Caco-2 (cell line): ENCODE measurements at regions not wholly inside any gene's neighbourhood (a gene's known extent, or its start where the extent isn't known, plus 50 kb on each side); places are given as distances from the start of the nearest gene placed in this dataset.

Experiments
- BruUV-seq: library from RNA; stranded (reverse); fragments of 400-500 nt; replicated peaks from 2 replicates; lab custom pipeline; 2021; lab: Mats Ljungman, UMichigan
- CTCF ChIA-PET: fragments of 300-600 bp; sonication (Branson Sonifier 250); formaldehyde crosslinking; loops from one replicate; lab custom pipeline; 2022; ENCODE audit warnings: antibody characterized with exemption; lab: Charles Lee
- POLR2A ChIA-PET: fragments of 300-600 bp; sonication (Branson Sonifier 250); formaldehyde crosslinking; loops from one replicate; lab custom pipeline; 2022; ENCODE audit warnings: antibody characterized with exemption; lab: Charles Lee
- DNase-seq, 2 experiments: peaks; one replicate each; pipeline versions ENCODE4 v3.0.0 to v3.0.0-alpha.2; 2020 to 2022
- H3K27me3 ChIP-seq: replicated peaks from 2 replicates; pipeline ENCODE4 v1.6.0; 2011; ENCODE audit warnings: low read length; ENCODE audit not compliant: control insufficient read depth, insufficient read depth
- H3K36me3 ChIP-seq: 2 replicates; pipeline ENCODE4 v1.5.1; 2011; ENCODE audit warnings: low read length; ENCODE audit not compliant: control insufficient read depth, insufficient read depth
- H3K4me1 ChIP-seq: fragments of 250-450 bp; sonication (Bioruptor Pico); 2 replicates; pipeline ENCODE4 v1.5.1; 2020; ENCODE audit warnings: mild to moderate bottlenecking
- H3K4me3 ChIP-seq: 2 replicates; pipeline ENCODE4 v1.5.1; 2011; ENCODE audit warnings: low read depth, mild to moderate bottlenecking, control low read depth, low read length
- H3K9me3 ChIP-seq: fragments of 250-450 bp; sonication (Bioruptor Pico); 2 replicates; pipeline ENCODE4 v1.5.1; 2020; ENCODE audit warnings: mild to moderate bottlenecking, moderate library complexity
- H3K27ac Mint-ChIP-seq: one replicate; pipeline ENCODE4 v1.8.0; 2022; ENCODE audit warnings: mixed read lengths; ENCODE audit not compliant: unreplicated experiment
- H3K27me3 Mint-ChIP-seq: one replicate; pipeline ENCODE4 v1.8.0; 2022; ENCODE audit warnings: mixed read lengths; ENCODE audit not compliant: insufficient read depth, unreplicated experiment
- H3K36me3 Mint-ChIP-seq: one replicate; pipeline ENCODE4 v1.8.0; 2022; ENCODE audit warnings: mild to moderate bottlenecking, mixed read lengths; ENCODE audit not compliant: insufficient read depth, unreplicated experiment
- H3K4me1 Mint-ChIP-seq: one replicate; pipeline ENCODE4 v1.8.0; 2022; ENCODE audit warnings: low read depth, mixed read lengths; ENCODE audit not compliant: unreplicated experiment
- H3K4me3 Mint-ChIP-seq: one replicate; pipeline ENCODE4 v1.8.0; 2022; ENCODE audit warnings: mild to moderate bottlenecking, moderate library complexity, mixed read lengths; ENCODE audit not compliant: unreplicated experiment
- H3K9me3 Mint-ChIP-seq: one replicate; pipeline ENCODE4 v1.8.0; 2022; ENCODE audit warnings: mixed read lengths; ENCODE audit not compliant: unreplicated experiment
- intact Hi-C: fragments of 100-400 bp; cut with micrococcal nuclease; formaldehyde crosslinking; loops from one replicate; pipeline ENCODE4 v1.10.0; 2022; ENCODE audit not compliant: unreplicated experiment
- TF ChIP-seq, protein P1 (sequence below), 2 experiments: fragments of 200-600 bp in 1 of 2; IDR thresholded peaks; 1 replicate in 1 of 2; 2 replicates in 1 of 2; pipeline versions ENCODE4 v1.5.1 to v1.8.0; 2011 to 2022; ENCODE audit warnings: antibody characterized with exemption in 1 of 2, control low read depth in 1 of 2, inconsistent platforms in 1 of 2, low read depth in 1 of 2, low read length in 1 of 2, mild to moderate bottlenecking in 1 of 2, moderate library complexity in 1 of 2; ENCODE audit not compliant: insufficient read depth in 1 of 2, severe bottlenecking in 1 of 2, unreplicated experiment in 1 of 2

DNA sequence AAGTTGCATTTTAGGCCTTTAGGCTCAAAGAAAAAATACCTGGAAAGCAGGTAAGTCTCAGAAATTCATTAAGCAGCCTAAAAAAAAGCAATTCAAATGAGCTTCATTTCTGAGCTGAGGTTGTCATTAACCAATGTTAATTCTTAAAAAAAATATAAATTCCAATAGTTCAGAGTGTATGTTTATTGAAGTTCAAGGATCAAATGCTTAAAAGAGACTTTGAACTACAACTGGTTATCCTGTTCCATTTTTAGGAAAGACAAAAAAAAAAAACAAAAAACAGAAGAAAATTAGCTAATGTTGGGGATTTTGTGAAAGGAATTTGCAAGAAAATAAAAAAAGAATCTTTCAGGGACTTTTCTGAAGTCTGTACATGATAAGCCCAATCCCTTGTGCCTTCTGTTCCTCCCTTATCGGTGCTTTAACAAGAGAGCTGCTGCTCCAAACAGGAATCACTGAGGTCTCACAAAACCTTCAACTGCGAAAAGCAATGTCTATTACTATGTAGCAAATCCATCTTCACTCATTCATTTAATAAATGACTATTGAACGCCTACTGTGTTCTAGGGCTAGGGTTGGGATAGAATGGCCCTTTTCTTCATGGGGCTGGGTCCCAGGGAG lies 90.3 kb downstream of the FOXF2 start:
- Histone ChIP-seq H3K36me3 (no peaks in the 10 kb centered on the region), H3K4me3 (no peak overlapping the region), H3K27me3 (no peaks in the 10 kb centered on the region), H3K9me3 (no peaks in the 10 kb centered on the region), H3K4me1 (no peaks in the 10 kb centered on the region)
- intact Hi-C loops, result no loop called here
- DNase-seq, result no peak
- Mint-ChIP-seq H3K27ac (no peak overlapping the region), H3K4me3 (no peak overlapping the region), H3K9me3 (peaks cover 9% of the 10 kb centered on the region), H3K27me3 (peaks cover 6% of the 10 kb centered on the region), H3K36me3 (no peaks in the 10 kb centered on the region), H3K4me1 (no peaks in the 10 kb centered on the region)
- ChIA-PET CTCF (interaction anchor here (0.6 kb wide), 1 partner anchor 1311 kb away, joined by 8 read pairs; no protein-coding TSS in a partner anchor), POLR2A (no interaction called here)
- no TSS peak for BruUV-seq
- TF ChIP-seq, protein P1, sequence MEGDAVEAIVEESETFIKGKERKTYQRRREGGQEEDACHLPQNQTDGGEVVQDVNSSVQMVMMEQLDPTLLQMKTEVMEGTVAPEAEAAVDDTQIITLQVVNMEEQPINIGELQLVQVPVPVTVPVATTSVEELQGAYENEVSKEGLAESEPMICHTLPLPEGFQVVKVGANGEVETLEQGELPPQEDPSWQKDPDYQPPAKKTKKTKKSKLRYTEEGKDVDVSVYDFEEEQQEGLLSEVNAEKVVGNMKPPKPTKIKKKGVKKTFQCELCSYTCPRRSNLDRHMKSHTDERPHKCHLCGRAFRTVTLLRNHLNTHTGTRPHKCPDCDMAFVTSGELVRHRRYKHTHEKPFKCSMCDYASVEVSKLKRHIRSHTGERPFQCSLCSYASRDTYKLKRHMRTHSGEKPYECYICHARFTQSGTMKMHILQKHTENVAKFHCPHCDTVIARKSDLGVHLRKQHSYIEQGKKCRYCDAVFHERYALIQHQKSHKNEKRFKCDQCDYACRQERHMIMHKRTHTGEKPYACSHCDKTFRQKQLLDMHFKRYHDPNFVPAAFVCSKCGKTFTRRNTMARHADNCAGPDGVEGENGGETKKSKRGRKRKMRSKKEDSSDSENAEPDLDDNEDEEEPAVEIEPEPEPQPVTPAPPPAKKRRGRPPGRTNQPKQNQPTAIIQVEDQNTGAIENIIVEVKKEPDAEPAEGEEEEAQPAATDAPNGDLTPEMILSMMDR (IDR thresholded peaks at IDR 0.05; ENCODE audit: insufficient read depth in 1 of 2, low read depth in 1 of 2, low read length in 1 of 2, severe bottlenecking in 1 of 2, unreplicated experiment in 1 of 2), result no peak

DNA sequence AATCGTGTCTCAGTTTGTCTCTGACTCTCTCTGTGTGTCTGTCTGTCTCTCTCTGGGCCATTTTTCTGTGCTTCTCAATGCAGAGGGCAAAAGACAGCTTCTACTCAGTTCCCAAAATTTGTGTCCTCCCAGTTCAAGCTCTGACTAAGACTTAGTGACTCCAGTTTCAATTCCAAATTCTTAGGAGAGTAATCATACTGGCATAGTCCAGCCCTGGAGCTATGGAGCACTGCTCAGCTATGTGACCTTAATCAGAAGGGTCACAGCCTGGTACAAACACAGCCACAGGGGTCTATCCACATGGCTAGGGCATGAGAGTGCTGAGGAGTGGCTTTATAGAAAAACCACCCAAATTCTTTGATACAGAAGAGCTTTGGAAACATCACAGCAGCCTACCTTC lies 91.9 kb downstream of the FOXF2 start:
- Mint-ChIP-seq H3K4me3 (no peak overlapping the region), H3K36me3 (no peaks in the 10 kb centered on the region), H3K27ac (no peak overlapping the region), H3K9me3 (peaks cover 9% of the 10 kb centered on the region), H3K27me3 (peaks cover 6% of the 10 kb centered on the region), H3K4me1 (no peaks in the 10 kb centered on the region)
- H3K9me3 ChIP-seq, result no peaks in the 10 kb centered on the region
- ChIA-PET POLR2A (no interaction called here), CTCF (no interaction called here)
- H3K36me3 ChIP-seq, result no peaks in the 10 kb centered on the region
- no TSS peak for BruUV-seq
- intact Hi-C loops, result no loop called here
- H3K4me1 ChIP-seq, result no peaks in the 10 kb centered on the region
- H3K4me3 ChIP-seq, result no peak overlapping the region
- no peaks in the 10 kb centered on the region for H3K27me3 ChIP-seq
- TF ChIP-seq, protein P1 (IDR thresholded peaks at IDR 0.05; ENCODE audit: insufficient read depth in 1 of 2, low read depth in 1 of 2, low read length in 1 of 2, severe bottlenecking in 1 of 2, unreplicated experiment in 1 of 2), result no peak
- no peak for DNase-seq

DNA sequence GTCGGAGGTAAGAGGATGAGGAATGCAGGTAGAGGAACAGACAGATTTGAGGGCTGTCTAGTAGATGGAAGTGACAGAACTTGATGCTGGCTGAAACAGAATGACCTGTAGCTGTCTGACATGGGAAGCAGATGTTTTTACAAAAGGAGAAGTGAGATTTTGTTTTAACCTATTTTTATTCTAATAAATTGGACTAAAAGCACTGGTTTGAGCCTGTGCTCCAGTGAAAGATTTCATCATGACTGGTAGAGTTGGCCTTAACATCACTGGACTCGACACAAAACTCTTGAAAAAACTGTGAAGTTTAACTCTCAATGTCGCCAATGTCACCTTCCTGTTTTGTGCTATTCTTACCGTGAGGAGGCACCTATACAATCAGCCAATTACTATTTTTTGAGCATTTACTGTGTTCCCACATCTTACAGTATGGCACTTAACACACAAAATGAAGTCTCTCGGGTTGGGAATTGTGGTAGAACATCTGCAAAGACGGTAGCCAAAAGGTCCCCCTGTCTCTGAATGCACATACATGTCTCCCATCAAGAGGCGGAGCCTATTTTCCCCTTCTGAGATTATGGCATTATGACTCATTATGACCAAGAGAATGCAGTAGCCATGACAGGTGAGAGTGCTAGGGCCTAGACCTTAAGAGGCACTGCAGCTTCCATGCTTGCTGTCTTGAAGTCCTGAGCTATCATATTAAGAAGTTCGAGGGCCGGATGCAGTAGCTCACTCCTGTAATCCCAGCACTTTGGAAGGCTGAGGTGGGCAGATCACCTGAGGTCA lies 93.2 kb downstream of the FOXF2 start:
- H3K36me3 Mint-ChIP-seq, result no peaks in the 10 kb centered on the region
- Histone ChIP-seq H3K4me1 (no peaks in the 10 kb centered on the region), H3K36me3 (no peaks in the 10 kb centered on the region), H3K27me3 (no peaks in the 10 kb centered on the region), H3K9me3 (no peaks in the 10 kb centered on the region), H3K4me3 (no peak overlapping the region)
- H3K9me3 Mint-ChIP-seq, result peaks cover 9% of the 10 kb centered on the region
- H3K27me3 Mint-ChIP-seq, result peaks cover 6% of the 10 kb centered on the region
- intact Hi-C loops, result no loop called here
- no TSS peak for BruUV-seq
- TF ChIP-seq, protein P1 (IDR thresholded peaks at IDR 0.05; ENCODE audit: insufficient read depth in 1 of 2, low read depth in 1 of 2, low read length in 1 of 2, severe bottlenecking in 1 of 2, unreplicated experiment in 1 of 2), result no peak
- H3K4me1 Mint-ChIP-seq, result no peaks in the 10 kb centered on the region
- POLR2A ChIA-PET, result no interaction called here
- no peak overlapping the region for H3K4me3 Mint-ChIP-seq
- DNase-seq, result no peak
- H3K27ac Mint-ChIP-seq, result no peak overlapping the region
- CTCF ChIA-PET, result no interaction called here
